ENCODE measurements at regions not wholly inside any gene's neighbourhood (a gene's known extent, or its start where the extent isn't known, plus 50 kb on each side); places are given as distances from the start of the nearest gene placed in this dataset.

DNA sequence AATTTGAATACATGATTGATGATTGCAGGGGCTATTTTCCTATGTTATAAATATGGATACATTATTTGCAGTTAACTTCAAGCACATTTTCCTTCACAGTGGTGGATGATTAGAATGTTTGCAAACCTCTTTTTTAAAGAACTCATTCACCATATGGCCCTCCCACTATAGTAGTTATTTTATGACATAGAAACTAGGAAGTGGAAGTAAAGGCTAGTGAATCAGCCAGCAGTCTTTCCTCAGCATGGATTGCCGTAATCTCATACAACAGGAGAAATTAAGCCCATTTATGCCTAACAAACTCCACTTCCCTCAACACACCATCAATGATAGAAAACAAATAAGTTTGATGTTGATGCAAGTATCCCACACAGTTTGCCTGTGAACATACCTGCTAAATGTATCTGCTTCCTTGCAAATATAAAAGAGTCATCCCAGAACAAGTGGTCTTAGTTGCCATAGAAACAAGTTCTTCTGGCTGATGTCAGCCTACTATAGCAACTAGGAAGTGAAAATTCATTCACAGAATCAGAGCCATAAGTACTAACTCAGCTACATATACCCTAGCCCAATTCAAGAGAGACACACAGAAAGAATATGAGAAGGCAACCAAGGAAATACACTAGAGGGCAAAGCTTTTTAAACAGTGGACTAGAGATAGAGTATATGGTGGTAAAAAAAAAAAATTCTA lies 100.9 kb upstream of the RADX start:
- TF ChIP-seq POLR2A (IDR thresholded peaks at IDR 0.05) (no peak), POLR2AphosphoS5 (IDR thresholded peaks at IDR 0.05; ENCODE audit: insufficient read depth in 1 of 2, low read depth in 1 of 2) (no peak)

Measured in vagina (tissue), 2 donors.